Body of pancreas (tissue), 4 donors: ENCODE measurements at regions not wholly inside any gene's neighbourhood (a gene's known extent, or its start where the extent isn't known, plus 50 kb on each side); places are given as distances from the start of the nearest gene placed in this dataset.

Experiments
- POLR2A ChIP-seq, 3 donors: fragments of 450-650 bp; IDR thresholded peaks; one replicate each; pipeline ENCODE4 v1.6.1; 2016; ENCODE audit warnings: antibody characterized with exemption in 3 of 3, mild to moderate bottlenecking in 2 of 3
- TF ChIP-seq, protein P1 (sequence below), 7 experiments: fragments of 450-650 bp in 4 of 7; fragments of 200-600 bp in 3 of 7; sonication (generic) in 3 of 7; IDR thresholded peaks; one replicate each; pipeline ENCODE4 v1.5.1; 2016 to 2019; ENCODE audit warnings: antibody characterized with exemption in 7 of 7

DNA sequence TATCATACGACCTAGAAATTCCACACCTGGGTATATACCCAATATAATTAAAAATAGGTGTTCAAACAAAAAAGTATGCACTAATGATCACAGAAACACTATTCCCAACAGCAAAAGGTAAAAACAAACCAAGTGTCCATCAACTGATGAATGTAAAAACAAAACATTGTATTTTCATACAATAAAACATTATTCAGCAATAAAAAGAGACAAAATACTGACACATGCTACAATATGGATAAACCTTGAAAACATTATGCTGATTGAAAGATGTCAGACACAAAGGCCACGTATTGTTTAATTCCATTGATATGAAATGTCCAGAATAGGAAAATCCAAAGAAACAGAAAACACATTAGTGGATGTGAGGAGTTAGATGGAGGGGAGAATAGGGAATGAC, 71.0 kb downstream of the RPL22L1 start:
- TF ChIP-seq, protein P1, sequence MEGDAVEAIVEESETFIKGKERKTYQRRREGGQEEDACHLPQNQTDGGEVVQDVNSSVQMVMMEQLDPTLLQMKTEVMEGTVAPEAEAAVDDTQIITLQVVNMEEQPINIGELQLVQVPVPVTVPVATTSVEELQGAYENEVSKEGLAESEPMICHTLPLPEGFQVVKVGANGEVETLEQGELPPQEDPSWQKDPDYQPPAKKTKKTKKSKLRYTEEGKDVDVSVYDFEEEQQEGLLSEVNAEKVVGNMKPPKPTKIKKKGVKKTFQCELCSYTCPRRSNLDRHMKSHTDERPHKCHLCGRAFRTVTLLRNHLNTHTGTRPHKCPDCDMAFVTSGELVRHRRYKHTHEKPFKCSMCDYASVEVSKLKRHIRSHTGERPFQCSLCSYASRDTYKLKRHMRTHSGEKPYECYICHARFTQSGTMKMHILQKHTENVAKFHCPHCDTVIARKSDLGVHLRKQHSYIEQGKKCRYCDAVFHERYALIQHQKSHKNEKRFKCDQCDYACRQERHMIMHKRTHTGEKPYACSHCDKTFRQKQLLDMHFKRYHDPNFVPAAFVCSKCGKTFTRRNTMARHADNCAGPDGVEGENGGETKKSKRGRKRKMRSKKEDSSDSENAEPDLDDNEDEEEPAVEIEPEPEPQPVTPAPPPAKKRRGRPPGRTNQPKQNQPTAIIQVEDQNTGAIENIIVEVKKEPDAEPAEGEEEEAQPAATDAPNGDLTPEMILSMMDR (IDR thresholded peaks at IDR 0.05), result no peak
- TF ChIP-seq POLR2A (IDR thresholded peaks at IDR 0.05), result no peak
